LNCAP (cell line): ENCODE measurements at regions not wholly inside any gene's neighbourhood (a gene's known extent, or its start where the extent isn't known, plus 50 kb on each side); places are given as distances from the start of the nearest gene placed in this dataset.

Source experiments
- TF ChIP-seq, protein P1 (sequence below): fragments of 450-650 bp; IDR thresholded peaks from 2 replicates; pipeline ENCODE4 v1.5.1; 2017; ENCODE audit warnings: mild to moderate bottlenecking

GRCh38 chr16:59201160-59201559 lies 467.0 kb upstream of the GOT2 start:
- TF ChIP-seq, protein P1, sequence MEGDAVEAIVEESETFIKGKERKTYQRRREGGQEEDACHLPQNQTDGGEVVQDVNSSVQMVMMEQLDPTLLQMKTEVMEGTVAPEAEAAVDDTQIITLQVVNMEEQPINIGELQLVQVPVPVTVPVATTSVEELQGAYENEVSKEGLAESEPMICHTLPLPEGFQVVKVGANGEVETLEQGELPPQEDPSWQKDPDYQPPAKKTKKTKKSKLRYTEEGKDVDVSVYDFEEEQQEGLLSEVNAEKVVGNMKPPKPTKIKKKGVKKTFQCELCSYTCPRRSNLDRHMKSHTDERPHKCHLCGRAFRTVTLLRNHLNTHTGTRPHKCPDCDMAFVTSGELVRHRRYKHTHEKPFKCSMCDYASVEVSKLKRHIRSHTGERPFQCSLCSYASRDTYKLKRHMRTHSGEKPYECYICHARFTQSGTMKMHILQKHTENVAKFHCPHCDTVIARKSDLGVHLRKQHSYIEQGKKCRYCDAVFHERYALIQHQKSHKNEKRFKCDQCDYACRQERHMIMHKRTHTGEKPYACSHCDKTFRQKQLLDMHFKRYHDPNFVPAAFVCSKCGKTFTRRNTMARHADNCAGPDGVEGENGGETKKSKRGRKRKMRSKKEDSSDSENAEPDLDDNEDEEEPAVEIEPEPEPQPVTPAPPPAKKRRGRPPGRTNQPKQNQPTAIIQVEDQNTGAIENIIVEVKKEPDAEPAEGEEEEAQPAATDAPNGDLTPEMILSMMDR, result no peak

DNA sequence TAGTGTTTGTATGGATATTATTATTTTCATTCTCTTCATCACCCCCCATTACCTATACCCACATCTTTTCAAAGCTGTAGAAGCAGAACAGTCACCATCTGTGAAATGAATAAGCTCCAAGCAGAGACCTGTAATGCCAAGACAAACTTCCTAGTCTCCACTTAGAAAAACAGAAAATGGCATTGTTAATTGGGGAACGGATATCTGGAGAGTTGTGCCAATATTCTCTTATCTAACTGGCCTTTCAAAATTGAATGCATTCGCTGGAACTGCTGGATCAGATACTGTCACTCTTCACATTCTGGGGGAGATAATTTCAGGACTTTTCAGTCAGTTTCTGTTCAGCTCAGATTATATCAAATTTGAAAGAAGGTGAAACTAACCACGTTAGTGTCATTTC lies 464.4 kb upstream of the GOT2 start:
- TF ChIP-seq, protein P1, result no peak

DNA sequence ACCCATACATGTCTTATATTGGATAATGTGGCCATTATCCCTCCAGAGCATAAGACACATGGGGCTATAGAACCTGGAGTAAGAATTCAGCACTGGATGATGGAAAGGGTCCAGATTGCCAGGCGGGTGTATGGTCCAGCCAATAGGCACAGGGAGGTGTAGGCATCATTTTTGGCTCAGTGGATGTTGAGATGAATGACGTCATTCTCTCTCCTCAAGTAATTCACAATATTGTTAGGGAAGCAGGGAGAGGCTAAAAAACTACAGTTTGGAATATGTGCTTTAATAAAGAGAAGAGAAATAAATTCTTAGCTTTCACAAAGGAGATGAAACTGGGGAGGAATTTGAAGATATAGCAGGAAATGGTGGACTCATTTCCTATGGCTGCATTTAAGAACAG lies 461.1 kb upstream of the GOT2 start:
- TF ChIP-seq, protein P1, result no peak

DNA sequence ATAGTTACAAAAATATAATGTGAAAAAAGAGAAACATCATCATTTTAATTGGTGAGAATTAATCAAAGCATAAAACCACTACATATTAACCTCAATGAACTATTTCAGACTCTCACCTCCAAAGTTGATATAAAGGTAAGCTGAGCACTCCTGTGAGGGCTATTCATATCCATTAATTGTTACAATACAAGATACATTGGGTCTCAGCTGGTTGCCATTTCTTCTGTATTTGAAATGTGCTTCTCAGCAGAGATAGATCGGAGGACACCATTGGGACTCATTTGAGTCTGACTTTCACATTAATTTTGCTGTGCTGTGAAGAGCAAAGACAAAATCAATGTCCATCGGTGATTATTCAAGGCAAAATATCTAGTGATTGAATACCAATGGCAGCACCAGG lies 459.5 kb upstream of the GOT2 start:
- TF ChIP-seq, protein P1, result no peak

GRCh38 chr16:59192551-59193199 lies 458.6 kb upstream of the GOT2 start:
- TF ChIP-seq, protein P1, result peak; percentile 64

- TF ChIP-seq, protein P1, result no peak
These were observed 456.6 kb upstream of the GOT2 start for GRCh38 chr16:59190731-59191130.

DNA sequence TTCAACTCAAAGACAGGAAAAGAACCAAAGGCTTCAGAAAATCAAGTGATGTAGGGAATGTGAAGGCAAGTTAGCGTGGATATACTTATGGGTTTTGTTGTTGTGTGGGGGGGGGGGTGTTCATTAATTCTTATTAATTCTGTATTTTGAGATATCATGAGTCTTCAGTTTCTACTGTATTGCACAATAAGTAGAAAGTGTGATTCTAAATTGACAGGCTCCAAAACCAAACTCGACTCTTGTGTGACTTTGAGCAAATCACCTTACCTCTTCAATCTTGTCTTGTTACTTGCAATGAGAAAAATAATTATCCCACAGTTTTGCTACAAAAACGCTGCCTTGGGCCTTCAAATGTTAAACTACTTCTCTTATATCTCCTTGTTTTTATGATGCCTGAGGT lies 453.9 kb upstream of the GOT2 start:
- TF ChIP-seq, protein P1, result no peak
